Endothelial cell of umbilical vein (primary cell): ENCODE measurements at regions not wholly inside any gene's neighbourhood (a gene's known extent, or its start where the extent isn't known, plus 50 kb on each side); places are given as distances from the start of the nearest gene placed in this dataset.

ENCODE experiments used
- BruUV-seq: library from RNA; stranded (reverse); fragments of 400-500 nt; replicated peaks from 2 replicates; lab custom pipeline; 2021; lab: Mats Ljungman, UMichigan
- CTCF ChIA-PET: fragments of 300-600, 350-600 bp; sonication (Branson Sonifier 250); formaldehyde crosslinking; loops from one replicate; lab custom pipeline; 2021; ENCODE audit warnings: antibody characterized with exemption, inconsistent platforms; lab: Charles Lee
- POLR2A ChIA-PET: fragments of 300-600, 350-600 bp; sonication (Branson Sonifier 250); formaldehyde crosslinking; loops from one replicate; lab custom pipeline; 2021; ENCODE audit warnings: antibody characterized with exemption, inconsistent platforms; lab: Charles Lee
- DNase-seq: peaks from one replicate; pipeline ENCODE4 v3.0.0-alpha.2; 2011; ENCODE audit warnings: low read depth, low spot score
- FAIRE-seq: peaks from 2 replicates; lab custom pipeline; 2011; peaks lifted over from hg19 to GRCh38; lab: Jason Lieb, UNC
- H2AFZ ChIP-seq: 2 replicates; pipeline ENCODE4 v1.6.0; 2012; ENCODE audit warnings: low read depth, low read length, control low read depth, inconsistent platforms
- H3K27ac ChIP-seq: 2 replicates; pipeline ENCODE4 v1.5.1; 2011; ENCODE audit warnings: low read depth, mild to moderate bottlenecking, control low read depth, low read length, moderate library complexity; ENCODE audit not compliant: insufficient read depth
- H3K27me3 ChIP-seq, 2 experiments: 2 replicates each; pipeline versions ENCODE4 v1.6.0 to v1.6.1; 2011; ENCODE audit warnings: low read length in 2 of 2, mixed read lengths in 1 of 2; ENCODE audit not compliant: control insufficient read depth in 2 of 2, insufficient read depth in 2 of 2
- H3K36me3 ChIP-seq, 2 experiments: 2 replicates in 1 of 2; 3 replicates in 1 of 2; pipeline ENCODE4 v1.5.1; 2011; ENCODE audit warnings: low read length in 2 of 2, mild to moderate bottlenecking in 1 of 2, moderate library complexity in 1 of 2; ENCODE audit not compliant: control insufficient read depth in 2 of 2, insufficient read depth in 2 of 2; ENCODE audit errors: extremely low read depth in 1 of 2
- H3K4me1 ChIP-seq: 3 replicates; pipeline ENCODE4 v1.5.1; 2011; ENCODE audit warnings: mild to moderate bottlenecking, low read length; ENCODE audit not compliant: control insufficient read depth, insufficient read depth; ENCODE audit errors: extremely low read depth
- H3K4me2 ChIP-seq: 2 replicates; pipeline ENCODE4 v1.6.1; 2011; ENCODE audit warnings: low read length, control low read depth, mixed read lengths; ENCODE audit not compliant: insufficient read depth
- H3K4me3 ChIP-seq, 3 experiments: fragments of 200-600 bp in 1 of 3; sonication (generic), shearing (Covaris generic) in 1 of 3; replicated peaks in 1 of 3; 2 replicates each; pipeline ENCODE4 v1.5.1; 2011 to 2016; ENCODE audit warnings: control low read depth in 3 of 3, low read length in 3 of 3, mild to moderate bottlenecking in 2 of 3, inconsistent platforms in 1 of 3, low read depth in 1 of 3, moderate library complexity in 1 of 3; ENCODE audit not compliant: insufficient read depth in 1 of 3
- H3K79me2 ChIP-seq: 2 replicates; pipeline ENCODE4 v1.6.0; 2012; ENCODE audit warnings: low read length, inconsistent platforms; ENCODE audit not compliant: control insufficient read depth, insufficient read depth
- H3K9ac ChIP-seq: replicated peaks from 2 replicates; pipeline ENCODE3; 2011; ENCODE audit warnings: low read length, control low read depth; ENCODE audit not compliant: insufficient read depth; ENCODE audit errors: extremely low read depth
- H3K9me1 ChIP-seq: replicated peaks from 3 replicates; pipeline ENCODE4 v1.6.0; 2011; ENCODE audit warnings: mild to moderate bottlenecking, low read length; ENCODE audit not compliant: control insufficient read depth, insufficient read depth; ENCODE audit errors: extremely low read depth
- H3K9me3 ChIP-seq: replicated peaks from 2 replicates; pipeline ENCODE4 v1.5.1; 2012; ENCODE audit warnings: low read length, inconsistent platforms; ENCODE audit not compliant: control insufficient read depth, insufficient read depth
- H4K20me1 ChIP-seq: replicated peaks from 2 replicates; pipeline ENCODE3; 2011; ENCODE audit warnings: mild to moderate bottlenecking, low read length; ENCODE audit not compliant: control insufficient read depth, insufficient read depth; ENCODE audit errors: extremely low read depth
- CTCF ChIP-seq, 2 donors: IDR thresholded peaks; 1 replicate in 1 of 2; 2 replicates in 1 of 2; pipeline ENCODE4 v1.5.1; 2011; ENCODE audit warnings: low read length in 2 of 2, mild to moderate bottlenecking in 2 of 2, moderate library complexity in 2 of 2, control low read depth in 1 of 2, inconsistent platforms in 1 of 2, low read depth in 1 of 2; ENCODE audit not compliant: insufficient read depth in 1 of 2; ENCODE audit errors: extremely low read depth in 1 of 2
- EZH2 ChIP-seq: IDR thresholded peaks from 2 replicates; pipeline ENCODE4 v1.6.1; 2012; ENCODE audit warnings: borderline replicate concordance, low read depth, mild to moderate bottlenecking, moderate library complexity, low read length, inconsistent platforms; ENCODE audit not compliant: severe bottlenecking
- FOS ChIP-seq: IDR thresholded peaks from 2 replicates; pipeline ENCODE4 v1.6.1; 2011; ENCODE audit warnings: mild to moderate bottlenecking, low read length, moderate library complexity, borderline replicate concordance; ENCODE audit not compliant: insufficient read depth
- GATA2 ChIP-seq: IDR thresholded peaks from 2 replicates; pipeline ENCODE4 v1.7.0; 2011; ENCODE audit warnings: low read depth, mild to moderate bottlenecking, moderate library complexity, mixed read lengths, low read length; ENCODE audit not compliant: insufficient read length, insufficient read depth
- MAX ChIP-seq: IDR thresholded peaks from 2 replicates; pipeline ENCODE4 v1.6.1; 2011; ENCODE audit not compliant: insufficient read depth, insufficient read length
- POLR2A ChIP-seq: IDR thresholded peaks from 2 replicates; pipeline ENCODE4 v1.6.1; 2012; ENCODE audit warnings: low read depth, mild to moderate bottlenecking, control low read depth, low read length
- dilution Hi-C: fragments of 300-500 bp; cut with MboI; formaldehyde crosslinking; loops from one replicate; pipeline ENCODE4 v1.15.0; 2019; ENCODE audit warnings: low sequenced_read_pairs; ENCODE audit not compliant: extremely low pct_ligation_motif_present
- intact Hi-C: fragments of 100-400 bp; cut with micrococcal nuclease; formaldehyde crosslinking; loops from one replicate; pipeline ENCODE4 v1.10.0; 2022

- H2AFZ ChIP-seq, result no peak overlapping the region
- no peak for TF ChIP-seq MAX
- no peak for TF ChIP-seq EZH2
- no peak for TF ChIP-seq GATA2
- no peak for TF ChIP-seq POLR2A
- no peak for TF ChIP-seq FOS
- no peak for TF ChIP-seq CTCF (IDR thresholded peaks at IDR 0.05; ENCODE audit: extremely low read depth in 1 of 2, insufficient read depth in 1 of 2, low read depth in 1 of 2, low read length in 2 of 2)
- dilution Hi-C loops (no loop called here), intact Hi-C loops (no loop called here)
- ChIA-PET POLR2A (interaction anchor here (0.6 kb wide), 1 partner anchor 21 kb away, joined by 7 read pairs; no protein-coding TSS in a partner anchor), CTCF (no interaction called here)
- H3K79me2 ChIP-seq, result no peaks in the 10 kb centered on the region
- H3K9me3 ChIP-seq, result peaks cover 12% of the 10 kb centered on the region
- no peak overlapping the region for H3K27ac ChIP-seq
- no peaks in the 10 kb centered on the region for H4K20me1 ChIP-seq
- no peak for FAIRE-seq
- H3K9me1 ChIP-seq, result no peaks in the 10 kb centered on the region
- no peak overlapping the region for H3K9ac ChIP-seq
- H3K4me2 ChIP-seq, result no peak overlapping the region
- no TSS peak for BruUV-seq
- H3K4me1 ChIP-seq, result no peaks in the 10 kb centered on the region
- no peak overlapping the region for H3K4me3 ChIP-seq
- no peaks in the 10 kb centered on the region for H3K36me3 ChIP-seq
- no peak for DNase-seq
- no peaks in the 10 kb centered on the region for H3K27me3 ChIP-seq
Measured at GRCh38 chr16:79301051-79301450, 299.5 kb downstream of the MAF start.
